SK-N-SH treated with all-trans-retinoic acid at 6 μM for 48 hours (cell line): ENCODE measurements at regions not wholly inside any gene's neighbourhood (a gene's known extent, or its start where the extent isn't known, plus 50 kb on each side); places are given as distances from the start of the nearest gene placed in this dataset.

ENCODE experiments used
- CSRNP3 ChIP-seq: fragments of 250-450 bp; sonication (Bioruptor Pico); IDR thresholded peaks from 2 replicates; pipeline ENCODE4 v1.5.1; 2021; ENCODE audit warnings: mild to moderate bottlenecking, moderate library complexity
- PATZ1 ChIP-seq: fragments of 250-450 bp; sonication (Bioruptor Pico); IDR thresholded peaks from 2 replicates; pipeline ENCODE4 v1.8.0; 2020; ENCODE audit warnings: mild to moderate bottlenecking, moderate library complexity, borderline replicate concordance
- POU6F1 ChIP-seq: fragments of 250-450 bp; sonication (Bioruptor Pico); IDR thresholded peaks from 2 replicates; pipeline ENCODE4 v1.8.0; 2021; ENCODE audit warnings: low read depth, mild to moderate bottlenecking, moderate library complexity, borderline replicate concordance
- RARB ChIP-seq: fragments of 250-450 bp; sonication (Bioruptor Pico); IDR thresholded peaks from 2 replicates; pipeline ENCODE4 v1.8.0; 2021; ENCODE audit warnings: mild to moderate bottlenecking, moderate library complexity
- TCF4 ChIP-seq: fragments of 250-450 bp; sonication (Bioruptor Pico); IDR thresholded peaks from 2 replicates; pipeline ENCODE4 v1.8.0; 2021; ENCODE audit warnings: mild to moderate bottlenecking, moderate library complexity, borderline replicate concordance
- ZC3H10 ChIP-seq: fragments of 250-450 bp; sonication (Bioruptor Pico); IDR thresholded peaks from 2 replicates; pipeline ENCODE4 v1.5.1; 2021; ENCODE audit warnings: mild to moderate bottlenecking, moderate library complexity
- ZFP30 ChIP-seq: fragments of 450-650 bp; formaldehyde crosslinking; IDR thresholded peaks from 2 replicates; pipeline ENCODE4 v1.5.0; 2022; ENCODE audit warnings: mild to moderate bottlenecking, moderate library complexity
- ZNF565 ChIP-seq: fragments of 450-650 bp; formaldehyde crosslinking; conservative IDR thresholded peaks from 2 replicates; pipeline ENCODE4 v1.5.0; 2020; ENCODE audit warnings: low read depth, mild to moderate bottlenecking, moderate library complexity
- ZNF70 ChIP-seq: fragments of 450-650 bp; formaldehyde crosslinking; IDR thresholded peaks from 2 replicates; pipeline ENCODE4 v1.5.0; 2020; ENCODE audit warnings: mild to moderate bottlenecking, moderate library complexity
- ZNF8 ChIP-seq: fragments of 450-650 bp; formaldehyde crosslinking; IDR thresholded peaks from 2 replicates; pipeline ENCODE4 v1.5.0; 2020; ENCODE audit warnings: mild to moderate bottlenecking, moderate library complexity

- TF ChIP-seq ZFP30 (no peak), POU6F1 (no peak), ZC3H10 (CRISPR knock-in tag) (no peak), ZNF8 (CRISPR knock-in tag) (no peak), PATZ1 (no peak), RARB (CRISPR knock-in tag) (no peak), TCF4 (CRISPR knock-in tag) (no peak), ZNF565 (CRISPR knock-in tag) (no peak), CSRNP3 (CRISPR knock-in tag) (no peak), ZNF70 (CRISPR knock-in tag) (no peak)
Measured at GRCh38 chr2:67057123-67057522, 340.0 kb upstream of the ETAA1 start.
